SK-N-SH (cell line): ENCODE measurements at regions not wholly inside any gene's neighbourhood (a gene's known extent, or its start where the extent isn't known, plus 50 kb on each side); places are given as distances from the start of the nearest gene placed in this dataset.

Experiments used
- CTCF ChIA-PET: fragments of 300-600, 350-600 bp; formaldehyde crosslinking; extraction: SDS; loops from one replicate; lab custom pipeline; 2021; lab: Yijun Ruan, JAX
- POLR2A ChIA-PET: fragments of 350-600 bp; sonication (Branson Sonifier 250); formaldehyde crosslinking; extraction: SDS; loops from one replicate; lab custom pipeline; 2020; ENCODE audit warnings: antibody characterized with exemption, inconsistent platforms; lab: Yijun Ruan, JAX
- DNase-seq: peaks from one replicate; pipeline ENCODE4 v3.0.0; 2012
- H2AFZ ChIP-seq: fragments of 200-600 bp; sonication (generic); 2 replicates; pipeline ENCODE4 v1.8.1; 2016; ENCODE audit warnings: antibody characterized with exemption, mild to moderate bottlenecking, low read depth
- H3F3A ChIP-seq: fragments of 200-600 bp; sonication (generic); replicated peaks from 2 replicates; pipeline ENCODE3; 2016; ENCODE audit warnings: antibody characterized with exemption, mild to moderate bottlenecking; ENCODE audit not compliant: insufficient read depth
- H3K27ac ChIP-seq, 2 experiments: fragments of 200-500 bp in 1 of 2; fragments of 200-600 bp in 1 of 2; sonication (Bioruptor generic) in 1 of 2; sonication (generic), shearing (Covaris generic) in 1 of 2; 2 replicates each; pipeline versions ENCODE4 v1.5.1 to v1.6.1; 2014 to 2016; ENCODE audit warnings: low read depth in 2 of 2, inconsistent platforms in 1 of 2, low read length in 1 of 2, mild to moderate bottlenecking in 1 of 2, mixed read lengths in 1 of 2
- H3K27me3 ChIP-seq: fragments of 200-600 bp; sonication (generic), shearing (Covaris generic); 2 replicates; pipeline ENCODE4 v1.6.1; 2016; ENCODE audit warnings: mixed run types; ENCODE audit not compliant: insufficient read depth
- H3K36me3 ChIP-seq, 2 experiments: fragments of 200-500 bp in 1 of 2; fragments of 200-600 bp in 1 of 2; sonication (Bioruptor generic) in 1 of 2; sonication (generic) in 1 of 2; replicated peaks in 1 of 2; 2 replicates each; pipeline versions ENCODE3 to v1.5.1; 2014 to 2016; ENCODE audit warnings: low read length in 1 of 2, mild to moderate bottlenecking in 1 of 2; ENCODE audit not compliant: insufficient read depth in 2 of 2, control insufficient read depth in 1 of 2
- H3K4me1 ChIP-seq, 2 experiments: fragments of 200-500 bp in 1 of 2; fragments of 200-600 bp in 1 of 2; sonication (Bioruptor generic) in 1 of 2; sonication (generic), shearing (Covaris generic) in 1 of 2; 2 replicates each; pipeline versions ENCODE4 v1.5.1 to v1.6.1; 2014 to 2016; ENCODE audit warnings: low read depth in 1 of 2, low read length in 1 of 2, mixed run types in 1 of 2; ENCODE audit not compliant: insufficient read depth in 2 of 2, control insufficient read depth in 1 of 2
- H3K4me2 ChIP-seq: fragments of 200-600 bp; sonication (generic), shearing (Covaris generic); 2 replicates; pipeline ENCODE4 v1.6.1; 2017; ENCODE audit warnings: mixed run types
- H3K4me3 ChIP-seq, 2 experiments: fragments of 200-500 bp in 1 of 2; fragments of 200-600 bp in 1 of 2; sonication (Bioruptor generic) in 1 of 2; sonication (generic), shearing (Covaris generic) in 1 of 2; 2 replicates each; pipeline versions ENCODE4 v1.5.1 to v1.8.1; 2014 to 2016; ENCODE audit warnings: low read depth in 2 of 2, inconsistent platforms in 1 of 2, low read length in 1 of 2, mild to moderate bottlenecking in 1 of 2, mixed read lengths in 1 of 2, moderate library complexity in 1 of 2
- H3K79me2 ChIP-seq: fragments of 200-600 bp; sonication (generic); 2 replicates; pipeline ENCODE4 v1.8.1; 2017; ENCODE audit warnings: mild to moderate bottlenecking; ENCODE audit not compliant: insufficient read depth
- H3K9ac ChIP-seq: fragments of 200-600 bp; sonication (generic); 2 replicates; pipeline ENCODE4 v1.6.1; 2017; ENCODE audit warnings: mixed run types
- H3K9me2 ChIP-seq: fragments of 200-600 bp; sonication (generic); 2 replicates; pipeline ENCODE4 v1.6.1; 2017; ENCODE audit warnings: mixed run types
- H3K9me3 ChIP-seq: fragments of 200-600 bp; sonication (generic); 2 replicates; pipeline ENCODE4 v1.6.1; 2017; ENCODE audit warnings: mixed run types, mild to moderate bottlenecking, moderate library complexity
- H4K20me1 ChIP-seq: fragments of 200-600 bp; sonication (generic); 2 replicates; pipeline ENCODE4 v1.6.1; 2017; ENCODE audit warnings: mild to moderate bottlenecking, mixed run types; ENCODE audit not compliant: insufficient read depth
- ELF1 ChIP-seq: IDR thresholded peaks from 2 replicates; pipeline ENCODE4 v1.4.0; 2012
- FOSL2 ChIP-seq: IDR thresholded peaks from 2 replicates; pipeline ENCODE4 v1.4.0; 2012; ENCODE audit warnings: low read depth, mild to moderate bottlenecking, moderate library complexity, borderline replicate concordance
- FOXM1 ChIP-seq: IDR thresholded peaks from 2 replicates; pipeline ENCODE4 v1.4.0; 2012; ENCODE audit warnings: low read depth, mild to moderate bottlenecking
- GABPA ChIP-seq: IDR thresholded peaks from 2 replicates; pipeline ENCODE4 v1.4.0; 2012; ENCODE audit warnings: low read depth, mild to moderate bottlenecking
- GATA2 ChIP-seq: sonication (generic); formaldehyde crosslinking; IDR thresholded peaks from 2 replicates; pipeline ENCODE4 v1.5.0; 2020; ENCODE audit warnings: mild to moderate bottlenecking, missing genetic modification reagents
- MEF2A ChIP-seq: IDR thresholded peaks from 2 replicates; pipeline ENCODE4 v1.4.0; 2012; ENCODE audit warnings: low read depth, borderline replicate concordance
- MXI1 ChIP-seq: IDR thresholded peaks from 2 replicates; pipeline ENCODE4 v1.6.1; 2012; ENCODE audit warnings: mild to moderate bottlenecking, low read depth, low read length, improper control_type of control experiment
- RAD21 ChIP-seq: IDR thresholded peaks from 2 replicates; pipeline ENCODE4 v1.6.1; 2012; ENCODE audit warnings: mild to moderate bottlenecking, low read length
- RCOR1 ChIP-seq: fragments of 150-350 bp; IDR thresholded peaks from 2 replicates; pipeline ENCODE4 v1.6.1; 2017; ENCODE audit warnings: antibody characterized with exemption, low read length
- SIN3A ChIP-seq: IDR thresholded peaks from 2 replicates; pipeline ENCODE4 v1.6.1; 2012; ENCODE audit warnings: low read depth, mild to moderate bottlenecking, low read length, moderate library complexity, borderline replicate concordance
- TAF1 ChIP-seq: IDR thresholded peaks from 2 replicates; pipeline ENCODE4 v1.6.1; 2012; ENCODE audit warnings: low read depth, mild to moderate bottlenecking, low read length, moderate library complexity, borderline replicate concordance
- TCF12 ChIP-seq: IDR thresholded peaks from 2 replicates; pipeline ENCODE4 v1.4.0; 2012
- WGBS: methylation state at CpG from one replicate; pipeline ENCODE4 v1.1.6; 2017; ENCODE audit warnings: low lambda C conversion rate; 5-methylcytosine and 5-hydroxymethylcytosine counted together
- TF ChIP-seq, protein P1 (sequence below): fragments of 200-600 bp; sonication (generic); IDR thresholded peaks from 2 replicates; pipeline ENCODE4 v1.6.1; 2017; ENCODE audit warnings: antibody characterized with exemption, mild to moderate bottlenecking, moderate library complexity
- TF ChIP-seq, protein P2 (sequence below): fragments of 150-350 bp; IDR thresholded peaks from 2 replicates; pipeline ENCODE4 v1.6.1; 2017; ENCODE audit warnings: antibody characterized with exemption, low read length, low read depth, borderline replicate concordance
- TF ChIP-seq, protein P3 (sequence below): IDR thresholded peaks from 2 replicates; pipeline ENCODE4 v1.4.0; 2012; ENCODE audit warnings: low read depth, borderline replicate concordance

DNA sequence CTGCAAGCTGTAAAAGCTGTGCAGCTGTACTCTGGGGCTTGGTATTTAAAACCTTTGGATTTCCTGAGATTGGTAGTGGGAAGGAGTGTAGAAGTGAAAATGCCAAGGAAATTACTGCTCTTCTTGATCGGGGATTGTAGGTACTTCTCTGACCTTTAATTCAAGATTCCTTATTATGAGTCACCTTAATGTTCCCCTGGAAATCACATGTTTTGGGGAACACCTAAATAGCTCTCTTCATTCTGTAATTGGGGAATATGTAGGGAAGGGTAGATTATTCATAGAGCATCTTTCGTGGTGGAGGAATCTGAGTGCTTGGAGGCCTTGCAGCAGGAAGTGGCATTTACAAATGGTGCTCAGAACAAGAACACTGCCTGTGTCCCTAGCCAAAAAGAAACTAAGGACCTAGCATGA, 137.8 kb downstream of the UCHL1 start:
- no peaks in the 10 kb centered on the region for H3K36me3 ChIP-seq
- H3K27me3 ChIP-seq = no peaks in the 10 kb centered on the region
- TF ChIP-seq GATA2 (CRISPR knock-in tag) (no peak), TCF12 (no peak), MXI1 (no peak), GABPA (no peak), ELF1 (no peak), SIN3A (no peak), FOSL2 (no peak), RCOR1 (no peak), RAD21 (no peak), FOXM1 (no peak), TAF1 (no peak), MEF2A (no peak)
- TF ChIP-seq, protein P1, sequence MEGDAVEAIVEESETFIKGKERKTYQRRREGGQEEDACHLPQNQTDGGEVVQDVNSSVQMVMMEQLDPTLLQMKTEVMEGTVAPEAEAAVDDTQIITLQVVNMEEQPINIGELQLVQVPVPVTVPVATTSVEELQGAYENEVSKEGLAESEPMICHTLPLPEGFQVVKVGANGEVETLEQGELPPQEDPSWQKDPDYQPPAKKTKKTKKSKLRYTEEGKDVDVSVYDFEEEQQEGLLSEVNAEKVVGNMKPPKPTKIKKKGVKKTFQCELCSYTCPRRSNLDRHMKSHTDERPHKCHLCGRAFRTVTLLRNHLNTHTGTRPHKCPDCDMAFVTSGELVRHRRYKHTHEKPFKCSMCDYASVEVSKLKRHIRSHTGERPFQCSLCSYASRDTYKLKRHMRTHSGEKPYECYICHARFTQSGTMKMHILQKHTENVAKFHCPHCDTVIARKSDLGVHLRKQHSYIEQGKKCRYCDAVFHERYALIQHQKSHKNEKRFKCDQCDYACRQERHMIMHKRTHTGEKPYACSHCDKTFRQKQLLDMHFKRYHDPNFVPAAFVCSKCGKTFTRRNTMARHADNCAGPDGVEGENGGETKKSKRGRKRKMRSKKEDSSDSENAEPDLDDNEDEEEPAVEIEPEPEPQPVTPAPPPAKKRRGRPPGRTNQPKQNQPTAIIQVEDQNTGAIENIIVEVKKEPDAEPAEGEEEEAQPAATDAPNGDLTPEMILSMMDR = no peak
- TF ChIP-seq, protein P2, sequence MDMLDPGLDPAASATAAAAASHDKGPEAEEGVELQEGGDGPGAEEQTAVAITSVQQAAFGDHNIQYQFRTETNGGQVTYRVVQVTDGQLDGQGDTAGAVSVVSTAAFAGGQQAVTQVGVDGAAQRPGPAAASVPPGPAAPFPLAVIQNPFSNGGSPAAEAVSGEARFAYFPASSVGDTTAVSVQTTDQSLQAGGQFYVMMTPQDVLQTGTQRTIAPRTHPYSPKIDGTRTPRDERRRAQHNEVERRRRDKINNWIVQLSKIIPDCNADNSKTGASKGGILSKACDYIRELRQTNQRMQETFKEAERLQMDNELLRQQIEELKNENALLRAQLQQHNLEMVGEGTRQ = no peak
- TF ChIP-seq, protein P3, sequence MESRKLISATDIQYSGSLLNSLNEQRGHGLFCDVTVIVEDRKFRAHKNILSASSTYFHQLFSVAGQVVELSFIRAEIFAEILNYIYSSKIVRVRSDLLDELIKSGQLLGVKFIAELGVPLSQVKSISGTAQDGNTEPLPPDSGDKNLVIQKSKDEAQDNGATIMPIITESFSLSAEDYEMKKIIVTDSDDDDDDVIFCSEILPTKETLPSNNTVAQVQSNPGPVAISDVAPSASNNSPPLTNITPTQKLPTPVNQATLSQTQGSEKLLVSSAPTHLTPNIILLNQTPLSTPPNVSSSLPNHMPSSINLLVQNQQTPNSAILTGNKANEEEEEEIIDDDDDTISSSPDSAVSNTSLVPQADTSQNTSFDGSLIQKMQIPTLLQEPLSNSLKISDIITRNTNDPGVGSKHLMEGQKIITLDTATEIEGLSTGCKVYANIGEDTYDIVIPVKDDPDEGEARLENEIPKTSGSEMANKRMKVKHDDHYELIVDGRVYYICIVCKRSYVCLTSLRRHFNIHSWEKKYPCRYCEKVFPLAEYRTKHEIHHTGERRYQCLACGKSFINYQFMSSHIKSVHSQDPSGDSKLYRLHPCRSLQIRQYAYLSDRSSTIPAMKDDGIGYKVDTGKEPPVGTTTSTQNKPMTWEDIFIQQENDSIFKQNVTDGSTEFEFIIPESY = no peak
- WGBS = 49% methylated on average over 2 of the region's 2 CpGs
- H3K9me3 ChIP-seq = no peaks in the 10 kb centered on the region
- H3F3A ChIP-seq = no peaks in the 10 kb centered on the region
- no peak overlapping the region for H3K27ac ChIP-seq
- H3K79me2 ChIP-seq = no peaks in the 10 kb centered on the region
- H3K9me2 ChIP-seq = no peaks in the 10 kb centered on the region
- H3K9ac ChIP-seq = no peak overlapping the region
- H4K20me1 ChIP-seq = no peaks in the 10 kb centered on the region
- POLR2A ChIA-PET = no interaction called here
- CTCF ChIA-PET = interaction anchor here (1.2 kb wide), 1 partner anchor 42 kb away, joined by 3 read pairs; no protein-coding TSS in a partner anchor
- no peaks in the 10 kb centered on the region; a peak in 2 of 4 replicates for H3K4me1 ChIP-seq
- H3K4me2 ChIP-seq = no peak overlapping the region
- no peak overlapping the region for H3K4me3 ChIP-seq
- no peak for DNase-seq
- H2AFZ ChIP-seq = no peak overlapping the region
